Eye (tissue), 1 donor: ENCODE measurements at regions not wholly inside any gene's neighbourhood (a gene's known extent, or its start where the extent isn't known, plus 50 kb on each side); places are given as distances from the start of the nearest gene placed in this dataset.
A peak's percentile ranks its signal among the peaks of the same experiment; 100 is the strongest.

Source experiments
- DNase-seq: peaks from one replicate; pipeline ENCODE4 v3.0.0-alpha.2; 2015

DNA sequence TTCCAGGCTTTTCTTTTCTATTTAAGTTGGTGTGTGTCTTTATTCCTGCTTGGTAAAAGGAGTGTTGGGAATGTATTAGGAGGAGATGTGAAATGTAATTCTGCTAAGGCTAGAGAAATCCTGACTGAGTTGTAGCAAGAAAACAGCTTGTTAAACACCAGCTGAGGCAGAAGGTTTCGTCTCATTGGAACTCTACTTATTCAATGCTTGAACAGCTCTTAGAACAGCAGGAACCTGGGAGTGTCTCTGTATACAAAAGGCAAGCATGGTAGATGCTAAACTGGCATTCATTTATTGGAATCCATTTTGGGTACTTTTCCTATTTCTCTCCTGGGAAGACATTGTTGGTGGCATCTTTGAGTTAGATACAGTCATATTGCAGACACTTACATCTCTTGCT is 280.9 kb downstream of the HRH4 start:
- no peak for DNase-seq

DNA sequence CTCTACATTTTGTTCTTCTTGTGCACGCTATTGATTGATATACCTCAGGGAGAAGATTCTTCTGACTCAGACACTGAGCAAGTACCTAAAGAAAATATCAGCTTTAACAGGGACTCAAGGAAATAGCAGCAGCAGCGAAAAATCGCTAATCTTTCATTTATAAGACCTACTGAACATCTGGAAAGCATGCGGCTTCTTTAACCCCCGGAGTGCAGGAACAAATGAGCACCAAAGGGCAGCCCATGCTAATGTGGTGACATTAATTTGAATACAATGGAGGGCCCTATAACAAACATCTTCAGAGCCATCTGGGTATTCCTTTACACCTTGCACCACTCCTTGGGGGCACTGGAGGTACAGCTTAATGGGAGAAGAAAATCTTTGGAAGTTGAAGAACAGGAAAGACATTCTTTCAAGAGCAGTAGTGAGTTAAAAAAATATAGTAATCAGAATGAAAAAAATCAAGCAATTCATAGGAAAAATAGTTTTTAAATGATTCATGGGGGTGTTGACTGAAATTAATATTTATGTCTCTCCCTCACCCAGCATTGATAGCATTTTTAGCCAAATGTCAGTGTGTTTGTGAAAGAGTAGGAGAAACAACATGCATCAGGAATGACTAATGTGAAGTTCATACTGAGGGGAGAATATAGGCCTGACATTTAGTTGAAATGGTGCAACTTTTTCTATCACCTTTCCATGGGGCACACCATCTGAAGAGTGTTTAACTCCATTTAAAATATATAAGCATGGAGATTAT is 281.7 kb downstream of the HRH4 start:
- DNase-seq = no peak

DNA sequence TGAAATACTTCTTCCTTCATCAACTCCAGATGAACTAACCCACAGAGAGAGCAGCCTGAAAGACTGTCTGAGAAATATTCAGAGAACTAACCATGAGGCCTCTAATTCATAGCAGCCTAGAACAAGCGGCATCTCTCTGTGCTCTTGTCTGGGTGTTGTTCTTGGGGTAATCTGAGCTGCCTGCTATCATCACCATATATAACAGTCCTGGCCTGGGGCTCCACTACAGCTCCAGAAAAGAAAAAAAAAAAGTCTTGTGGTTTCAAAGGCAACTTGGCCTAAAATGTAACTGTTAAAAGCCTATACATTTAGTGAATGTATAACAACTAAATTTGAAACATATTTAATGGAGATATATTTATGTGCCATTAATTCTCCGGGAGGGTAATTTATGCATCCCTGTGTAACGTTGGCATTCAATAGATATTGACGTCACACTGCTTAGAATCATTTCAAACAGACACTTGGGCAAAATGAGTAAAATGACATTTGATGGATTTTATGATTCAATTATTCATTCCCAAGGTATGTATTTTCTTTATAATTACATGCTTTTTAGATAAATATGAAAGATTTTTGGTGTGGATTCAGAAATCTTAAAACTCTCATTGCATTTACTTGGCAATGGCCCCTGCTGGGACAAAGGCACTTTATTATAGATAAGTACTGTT is 294.3 kb downstream of the HRH4 start:
- peak; percentile 49 for DNase-seq

DNA sequence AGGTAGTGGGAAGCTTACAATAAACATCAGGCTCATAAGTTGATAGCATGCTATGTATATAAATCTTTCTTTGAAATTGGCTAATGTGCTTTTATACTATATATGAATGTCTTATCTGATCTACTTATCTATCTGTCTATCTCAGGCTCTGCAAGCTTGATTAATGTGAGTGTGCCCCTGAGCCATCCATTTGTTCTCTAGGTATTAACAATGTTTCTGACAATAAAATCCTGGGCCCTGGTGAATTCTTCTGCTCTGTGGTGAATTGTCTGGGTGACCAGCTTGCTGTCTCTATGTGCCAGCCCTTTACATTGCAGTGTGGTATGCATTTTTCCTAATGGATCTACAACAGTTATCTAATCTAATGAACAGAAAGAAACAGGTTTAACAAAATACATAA is 295.9 kb downstream of the HRH4 start:
- DNase-seq = no peak

DNA sequence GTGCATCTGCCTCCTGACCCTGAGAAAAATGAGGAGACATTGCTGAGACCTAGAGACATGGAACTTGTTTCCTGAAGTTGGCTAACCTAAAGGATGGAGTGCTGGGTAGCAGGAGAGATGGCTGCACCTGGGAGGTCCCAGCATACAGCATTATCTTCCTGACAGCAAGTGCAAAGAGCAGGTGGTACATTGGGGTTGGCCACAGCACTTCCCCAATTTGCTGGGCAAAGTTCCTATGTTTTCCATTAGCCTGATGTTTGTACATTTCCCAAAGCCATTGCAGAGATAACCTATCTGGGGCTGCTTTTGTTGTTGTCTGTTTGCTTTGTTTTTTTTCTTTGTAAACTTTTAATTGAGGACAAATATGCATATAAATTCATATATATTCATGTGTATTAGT is 296.7 kb downstream of the HRH4 start:
- no peak for DNase-seq

DNA sequence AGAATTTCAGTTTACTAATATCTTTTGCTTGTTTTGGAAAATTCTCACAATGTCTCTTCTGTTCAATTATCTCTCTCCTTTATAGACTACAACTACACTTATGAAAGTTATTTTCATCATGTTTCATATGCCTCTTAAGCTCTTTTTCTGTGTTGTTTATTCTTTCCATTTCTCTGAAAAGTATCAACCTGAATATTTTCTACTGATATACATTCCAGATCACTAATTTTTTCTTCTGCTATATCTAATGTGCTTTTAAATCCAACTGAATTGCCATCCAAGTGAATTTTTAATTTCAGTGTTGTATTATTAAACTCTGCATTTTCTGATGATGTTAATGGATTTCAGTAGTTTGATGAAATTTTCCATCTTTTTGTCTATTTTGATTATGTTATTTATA is 301.3 kb downstream of the HRH4 start:
- no peak for DNase-seq

DNA sequence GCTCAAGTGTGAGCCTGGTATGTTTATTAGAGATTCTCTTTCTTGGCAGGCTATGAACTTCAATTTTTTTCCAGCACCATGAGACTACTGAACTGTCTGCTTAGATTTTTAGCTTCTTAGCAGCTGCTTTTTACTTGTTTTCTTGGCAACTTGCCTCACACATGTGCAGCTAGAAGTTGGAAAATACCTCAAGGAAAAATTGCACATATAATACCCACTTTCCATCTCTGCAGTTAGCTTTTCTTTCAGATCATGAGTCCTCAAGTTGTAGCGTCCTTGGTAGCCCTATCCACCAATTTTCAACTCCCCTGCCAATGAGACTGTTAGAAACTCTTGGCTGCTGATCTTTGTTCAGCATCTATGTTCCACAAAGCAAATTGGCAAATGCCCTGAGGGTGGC is 302.1 kb downstream of the HRH4 start:
- DNase-seq = no peak

DNA sequence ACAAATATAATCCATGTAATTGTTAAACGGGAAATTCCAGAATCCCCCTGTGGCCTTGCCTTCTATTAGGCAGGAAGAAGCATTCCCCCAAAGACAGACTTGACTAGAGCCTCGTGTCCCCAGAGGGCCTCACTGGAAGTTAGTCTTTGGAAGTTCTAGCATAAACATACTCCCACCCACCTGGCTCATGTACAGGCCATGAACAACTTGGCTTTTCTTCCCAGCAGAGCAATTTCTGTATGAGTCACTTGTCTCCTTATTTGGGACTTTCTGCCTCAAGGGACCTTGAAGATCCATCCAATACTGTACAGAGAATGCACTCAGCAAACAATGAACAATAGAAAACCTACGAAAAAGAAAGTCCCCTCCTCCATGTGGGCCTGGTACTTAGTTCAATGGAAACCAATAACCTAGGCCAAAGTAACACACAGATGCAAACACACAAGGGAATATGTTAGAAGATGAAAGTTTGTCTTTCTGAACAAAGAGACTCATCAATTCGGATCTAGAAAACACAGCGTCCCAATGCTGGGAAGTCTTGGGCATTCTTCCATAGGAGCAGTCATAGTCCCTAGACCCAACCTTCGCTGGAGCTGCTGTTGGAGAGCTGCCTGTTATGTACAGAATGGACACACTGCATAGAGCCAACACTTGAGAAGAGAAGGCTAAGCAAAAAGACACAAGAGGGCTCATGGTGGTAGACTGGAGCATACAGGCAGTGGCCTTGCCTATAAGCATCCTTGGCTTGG is 303.5 kb downstream of the HRH4 start:
- DNase-seq = no peak

GRCh38 chr18:24764766-24765165 is 304.3 kb downstream of the HRH4 start:
- DNase-seq = no peak

DNA sequence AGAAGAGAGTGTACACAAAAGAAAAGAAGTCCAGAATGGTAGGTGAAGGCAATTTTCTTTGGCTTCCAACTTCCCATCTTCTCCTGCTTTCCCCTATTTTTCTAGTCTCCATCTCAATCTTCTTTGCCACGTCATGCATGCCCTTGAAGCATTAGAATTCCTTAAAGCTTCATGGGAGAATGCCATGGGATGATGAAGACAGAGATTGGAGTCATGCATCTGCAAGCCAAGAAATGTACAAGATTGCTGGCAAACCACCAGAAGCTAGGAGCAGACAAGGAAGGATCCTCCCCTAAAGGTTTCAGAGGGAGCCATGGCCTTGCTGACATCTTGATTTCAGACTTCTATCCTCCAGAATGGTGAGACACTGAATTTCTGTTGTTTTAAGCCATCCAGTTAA is 305.9 kb downstream of the HRH4 start:
- no peak for DNase-seq

DNA sequence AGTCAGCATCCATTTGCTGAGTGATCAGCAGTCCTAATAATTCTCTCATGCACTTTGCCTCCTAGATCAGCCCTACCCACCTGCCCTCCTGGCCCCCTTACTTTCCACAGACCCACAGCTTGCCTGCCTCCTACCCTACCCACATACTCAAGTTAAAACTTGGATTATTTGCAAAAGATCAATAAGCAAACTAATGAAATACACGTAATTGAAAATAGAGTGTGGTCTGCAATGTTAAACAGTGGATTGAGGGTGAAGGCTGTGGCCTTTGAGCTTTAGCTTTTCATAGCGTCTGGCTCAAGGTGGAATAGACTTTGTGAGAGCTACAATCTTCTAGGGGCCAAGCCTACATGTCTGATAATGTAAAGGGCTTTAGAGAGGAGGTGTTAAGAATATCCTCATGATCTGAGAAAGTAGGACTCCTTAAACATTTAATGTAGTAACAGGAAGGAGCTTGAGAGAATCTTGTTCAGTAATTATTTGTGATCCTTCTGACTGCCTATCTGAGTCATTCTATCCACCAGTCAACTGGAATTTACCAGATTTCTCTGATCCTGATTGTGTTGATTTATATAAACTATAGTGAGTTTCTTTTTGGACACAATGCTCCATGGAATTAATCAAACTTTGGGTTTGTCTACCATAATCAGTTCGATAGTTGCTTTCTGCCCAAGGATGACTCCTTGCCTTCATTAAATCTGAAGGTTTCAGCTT is 310.0 kb downstream of the HRH4 start:
- no peak for DNase-seq

- no peak for DNase-seq
These were observed 310.9 kb downstream of the HRH4 start for GRCh38 chr18:24771300-24771699.

GRCh38 chr18:24773101-24773500 is 312.7 kb downstream of the HRH4 start:
- no peak for DNase-seq

- no peak for DNase-seq
These were observed 315.6 kb downstream of the HRH4 start for GRCh38 chr18:24776019-24776418.

DNA sequence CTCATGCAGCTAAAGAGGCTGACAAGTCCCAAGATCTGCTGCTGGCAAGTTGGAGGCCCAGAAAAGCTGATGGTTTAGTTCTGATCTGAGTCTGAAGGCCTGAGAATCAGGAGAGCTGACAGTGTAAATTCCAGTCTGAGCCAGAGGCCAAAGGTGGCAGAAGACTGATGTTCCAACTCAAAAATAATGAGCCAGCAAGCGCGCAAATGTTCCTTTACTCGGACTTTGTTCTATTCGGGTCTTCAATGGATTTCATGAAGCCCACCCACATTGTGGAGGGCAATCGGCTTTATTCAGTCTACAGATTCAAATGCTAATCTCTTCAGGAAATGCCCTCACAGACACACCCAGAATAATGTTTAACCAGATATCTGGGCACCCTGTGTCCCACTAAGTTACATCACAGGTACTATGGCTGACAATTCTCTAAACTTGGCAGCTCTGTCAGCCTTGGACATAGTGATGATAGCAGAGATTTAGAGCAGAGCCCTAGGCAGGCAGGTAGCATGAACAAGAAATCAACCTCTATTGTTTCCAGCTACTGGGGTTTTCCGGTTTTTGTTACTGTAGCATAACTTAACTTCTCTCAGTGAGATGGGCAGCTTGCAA is 318.5 kb downstream of the HRH4 start:
- DNase-seq = peak; percentile 65

GRCh38 chr18:24782566-24782965 is 322.1 kb downstream of the HRH4 start:
- DNase-seq = peak; percentile 46

DNA sequence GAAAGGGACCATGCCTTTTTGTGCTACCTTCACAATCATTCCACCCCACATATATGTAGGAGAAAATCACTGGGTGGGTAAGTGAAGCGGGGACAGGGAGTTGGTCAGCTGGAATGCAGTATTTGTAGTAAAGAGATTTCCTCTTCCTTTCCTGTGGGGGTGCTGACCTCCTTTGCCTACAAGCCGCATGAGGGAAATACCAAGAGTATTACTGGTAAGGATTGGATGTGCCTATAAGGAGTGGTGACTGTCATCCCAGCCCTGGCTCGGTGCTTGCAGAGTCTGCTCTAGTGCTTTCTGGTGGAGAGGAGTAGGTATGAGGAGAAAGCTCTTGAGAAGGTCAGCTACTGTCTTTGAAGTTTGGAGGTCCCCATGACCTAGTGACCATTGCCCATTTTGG is 324.6 kb downstream of the HRH4 start:
- DNase-seq = no peak

- no peak for DNase-seq
These were observed 325.6 kb downstream of the HRH4 start for GRCh38 chr18:24786027-24786426.

- DNase-seq = no peak
These were observed 329.9 kb downstream of the HRH4 start for GRCh38 chr18:24790347-24790746.

- peak; percentile 82 for DNase-seq
These were observed 331.5 kb downstream of the HRH4 start for GRCh38 chr18:24791751-24792545.

DNA sequence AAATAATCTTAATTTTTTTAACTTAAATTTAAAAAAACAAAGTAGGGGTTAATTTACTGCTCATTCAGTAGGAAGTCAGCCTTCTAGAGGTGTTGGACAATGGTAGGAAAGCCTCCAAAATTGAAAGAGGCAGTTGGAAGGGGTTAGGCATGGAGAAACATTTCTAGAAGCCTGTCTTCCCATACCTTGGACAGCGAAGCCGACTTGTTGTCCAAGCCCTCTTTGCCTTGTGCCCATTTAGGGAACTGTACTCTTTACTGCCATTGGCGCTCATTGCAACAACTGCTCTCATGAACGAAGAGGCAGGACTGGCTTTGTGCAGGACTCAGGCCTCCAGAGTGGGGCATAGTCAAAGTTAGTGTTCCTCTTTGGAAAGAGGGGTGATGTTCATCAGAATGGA is 333.3 kb downstream of the HRH4 start:
- DNase-seq = no peak

- no peak for DNase-seq
These were observed 334.7 kb downstream of the HRH4 start for GRCh38 chr18:24795129-24795528.
